ENCODE measurements at regions not wholly inside any gene's neighbourhood (a gene's known extent, or its start where the extent isn't known, plus 50 kb on each side); places are given as distances from the start of the nearest gene placed in this dataset.

DNA sequence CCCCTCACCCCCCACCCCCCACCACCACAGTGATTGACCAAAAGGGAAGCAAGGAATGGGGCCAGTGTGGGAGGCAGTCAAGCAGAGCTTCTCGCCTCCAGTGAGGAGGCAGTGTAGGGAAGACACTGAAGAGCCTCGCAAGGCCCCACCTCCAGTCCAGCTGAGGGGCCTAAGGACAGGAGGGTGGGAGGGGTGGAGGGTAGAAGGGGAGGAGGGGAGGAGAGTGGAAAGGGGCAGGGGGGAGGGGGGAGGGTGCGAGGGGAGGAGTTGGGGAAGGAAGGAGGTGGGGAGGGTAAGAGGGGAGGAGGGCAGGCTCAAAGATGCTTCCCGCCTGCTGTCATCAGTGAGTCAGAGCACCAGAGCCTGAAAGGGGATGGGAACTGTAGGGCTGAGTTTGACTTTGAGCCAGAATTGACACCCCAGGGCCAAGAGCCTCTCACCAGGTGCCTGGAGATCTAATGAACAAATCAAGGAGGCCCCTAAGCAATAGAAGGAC is 786.2 kb downstream of the UQCRFS1 start:
- TF ChIP-seq RAD21 (IDR thresholded peaks at IDR 0.05; ENCODE audit: low read depth), result no peak
- no peak for TF ChIP-seq ZBTB7A (IDR thresholded peaks at IDR 0.05; ENCODE audit: low read depth)
- TF ChIP-seq TAF1 (IDR thresholded peaks at IDR 0.05; ENCODE audit: low read depth), result no peak
- no peak for TF ChIP-seq TCF12 (IDR thresholded peaks at IDR 0.05; ENCODE audit: low read depth)
- TF ChIP-seq, protein P1, sequence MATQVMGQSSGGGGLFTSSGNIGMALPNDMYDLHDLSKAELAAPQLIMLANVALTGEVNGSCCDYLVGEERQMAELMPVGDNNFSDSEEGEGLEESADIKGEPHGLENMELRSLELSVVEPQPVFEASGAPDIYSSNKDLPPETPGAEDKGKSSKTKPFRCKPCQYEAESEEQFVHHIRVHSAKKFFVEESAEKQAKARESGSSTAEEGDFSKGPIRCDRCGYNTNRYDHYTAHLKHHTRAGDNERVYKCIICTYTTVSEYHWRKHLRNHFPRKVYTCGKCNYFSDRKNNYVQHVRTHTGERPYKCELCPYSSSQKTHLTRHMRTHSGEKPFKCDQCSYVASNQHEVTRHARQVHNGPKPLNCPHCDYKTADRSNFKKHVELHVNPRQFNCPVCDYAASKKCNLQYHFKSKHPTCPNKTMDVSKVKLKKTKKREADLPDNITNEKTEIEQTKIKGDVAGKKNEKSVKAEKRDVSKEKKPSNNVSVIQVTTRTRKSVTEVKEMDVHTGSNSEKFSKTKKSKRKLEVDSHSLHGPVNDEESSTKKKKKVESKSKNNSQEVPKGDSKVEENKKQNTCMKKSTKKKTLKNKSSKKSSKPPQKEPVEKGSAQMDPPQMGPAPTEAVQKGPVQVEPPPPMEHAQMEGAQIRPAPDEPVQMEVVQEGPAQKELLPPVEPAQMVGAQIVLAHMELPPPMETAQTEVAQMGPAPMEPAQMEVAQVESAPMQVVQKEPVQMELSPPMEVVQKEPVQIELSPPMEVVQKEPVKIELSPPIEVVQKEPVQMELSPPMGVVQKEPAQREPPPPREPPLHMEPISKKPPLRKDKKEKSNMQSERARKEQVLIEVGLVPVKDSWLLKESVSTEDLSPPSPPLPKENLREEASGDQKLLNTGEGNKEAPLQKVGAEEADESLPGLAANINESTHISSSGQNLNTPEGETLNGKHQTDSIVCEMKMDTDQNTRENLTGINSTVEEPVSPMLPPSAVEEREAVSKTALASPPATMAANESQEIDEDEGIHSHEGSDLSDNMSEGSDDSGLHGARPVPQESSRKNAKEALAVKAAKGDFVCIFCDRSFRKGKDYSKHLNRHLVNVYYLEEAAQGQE (IDR thresholded peaks at IDR 0.05; ENCODE audit: low read depth), result no peak
- TF ChIP-seq CEBPB (IDR thresholded peaks at IDR 0.05), result no peak
- TF ChIP-seq, protein P2, sequence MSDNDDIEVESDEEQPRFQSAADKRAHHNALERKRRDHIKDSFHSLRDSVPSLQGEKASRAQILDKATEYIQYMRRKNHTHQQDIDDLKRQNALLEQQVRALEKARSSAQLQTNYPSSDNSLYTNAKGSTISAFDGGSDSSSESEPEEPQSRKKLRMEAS (IDR thresholded peaks at IDR 0.05), result no peak
- no peak for TF ChIP-seq TEAD4 (IDR thresholded peaks at IDR 0.05)
- no peak for TF ChIP-seq EP300 (IDR thresholded peaks at IDR 0.05; ENCODE audit: borderline replicate concordance)
- TF ChIP-seq NFIC (IDR thresholded peaks at IDR 0.05), result no peak
- TF ChIP-seq, protein P3, sequence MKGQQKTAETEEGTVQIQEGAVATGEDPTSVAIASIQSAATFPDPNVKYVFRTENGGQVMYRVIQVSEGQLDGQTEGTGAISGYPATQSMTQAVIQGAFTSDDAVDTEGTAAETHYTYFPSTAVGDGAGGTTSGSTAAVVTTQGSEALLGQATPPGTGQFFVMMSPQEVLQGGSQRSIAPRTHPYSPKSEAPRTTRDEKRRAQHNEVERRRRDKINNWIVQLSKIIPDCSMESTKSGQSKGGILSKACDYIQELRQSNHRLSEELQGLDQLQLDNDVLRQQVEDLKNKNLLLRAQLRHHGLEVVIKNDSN (IDR thresholded peaks at IDR 0.05), result no peak
- TF ChIP-seq YY1 (IDR thresholded peaks at IDR 0.05; ENCODE audit: low read depth), result no peak

All from Ishikawa (cell line).